ENCODE measurements at regions not wholly inside any gene's neighbourhood (a gene's known extent, or its start where the extent isn't known, plus 50 kb on each side); places are given as distances from the start of the nearest gene placed in this dataset.

GRCh38 chr21:38942748-38943211, 137.1 kb downstream of the ETS2 start:
- TF ChIP-seq EZH2 (IDR thresholded peaks at IDR 0.05; ENCODE audit: low read depth, unreplicated experiment) = no peak
- TF ChIP-seq, protein P1, sequence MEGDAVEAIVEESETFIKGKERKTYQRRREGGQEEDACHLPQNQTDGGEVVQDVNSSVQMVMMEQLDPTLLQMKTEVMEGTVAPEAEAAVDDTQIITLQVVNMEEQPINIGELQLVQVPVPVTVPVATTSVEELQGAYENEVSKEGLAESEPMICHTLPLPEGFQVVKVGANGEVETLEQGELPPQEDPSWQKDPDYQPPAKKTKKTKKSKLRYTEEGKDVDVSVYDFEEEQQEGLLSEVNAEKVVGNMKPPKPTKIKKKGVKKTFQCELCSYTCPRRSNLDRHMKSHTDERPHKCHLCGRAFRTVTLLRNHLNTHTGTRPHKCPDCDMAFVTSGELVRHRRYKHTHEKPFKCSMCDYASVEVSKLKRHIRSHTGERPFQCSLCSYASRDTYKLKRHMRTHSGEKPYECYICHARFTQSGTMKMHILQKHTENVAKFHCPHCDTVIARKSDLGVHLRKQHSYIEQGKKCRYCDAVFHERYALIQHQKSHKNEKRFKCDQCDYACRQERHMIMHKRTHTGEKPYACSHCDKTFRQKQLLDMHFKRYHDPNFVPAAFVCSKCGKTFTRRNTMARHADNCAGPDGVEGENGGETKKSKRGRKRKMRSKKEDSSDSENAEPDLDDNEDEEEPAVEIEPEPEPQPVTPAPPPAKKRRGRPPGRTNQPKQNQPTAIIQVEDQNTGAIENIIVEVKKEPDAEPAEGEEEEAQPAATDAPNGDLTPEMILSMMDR (conservative IDR thresholded peaks at IDR 0.05; ENCODE audit: low read depth in 2 of 2) = no peak
- TF ChIP-seq POLR2AphosphoS5 (IDR thresholded peaks at IDR 0.05; ENCODE audit: low read depth) = no peak
- TF ChIP-seq EZH2phosphoT487 (IDR thresholded peaks at IDR 0.05; ENCODE audit: unreplicated experiment) = no peak
- TF ChIP-seq REST (IDR thresholded peaks at IDR 0.05; ENCODE audit: unreplicated experiment) = no peak
- TF ChIP-seq ZNF462 (CRISPR knock-in tag; IDR thresholded peaks at IDR 0.05) = no peak
- no peak for TF ChIP-seq CREB1 (CRISPR knock-in tag; IDR thresholded peaks at IDR 0.05; ENCODE audit: low read depth)
- no peak for TF ChIP-seq ZNF114 (CRISPR knock-in tag; IDR thresholded peaks at IDR 0.05)
- TF ChIP-seq JUNB (IDR thresholded peaks at IDR 0.05; ENCODE audit: unreplicated experiment) = no peak
